ENCODE measurements at regions not wholly inside any gene's neighbourhood (a gene's known extent, or its start where the extent isn't known, plus 50 kb on each side); places are given as distances from the start of the nearest gene placed in this dataset.

DNA sequence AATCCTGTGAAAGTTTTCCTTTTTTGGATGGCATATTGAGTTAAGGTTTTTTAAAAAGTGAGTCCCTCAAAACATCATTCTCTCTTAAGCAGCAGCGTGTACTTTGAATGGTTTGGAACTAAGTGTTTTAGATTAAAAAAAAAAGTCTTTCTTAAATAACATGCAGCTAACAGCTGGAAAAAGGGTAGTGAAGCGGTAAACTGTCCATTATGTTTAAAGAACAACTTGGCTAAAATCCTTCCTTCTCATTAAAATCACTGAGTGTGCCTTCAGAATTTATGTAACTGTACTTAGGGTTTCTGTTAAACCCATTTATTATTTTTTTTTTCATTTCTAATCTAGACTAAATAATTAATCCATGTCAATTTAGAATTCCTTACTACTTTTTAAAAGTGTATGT lies 254.2 kb upstream of the ADAMTS5 start:
- TF ChIP-seq, protein P1, sequence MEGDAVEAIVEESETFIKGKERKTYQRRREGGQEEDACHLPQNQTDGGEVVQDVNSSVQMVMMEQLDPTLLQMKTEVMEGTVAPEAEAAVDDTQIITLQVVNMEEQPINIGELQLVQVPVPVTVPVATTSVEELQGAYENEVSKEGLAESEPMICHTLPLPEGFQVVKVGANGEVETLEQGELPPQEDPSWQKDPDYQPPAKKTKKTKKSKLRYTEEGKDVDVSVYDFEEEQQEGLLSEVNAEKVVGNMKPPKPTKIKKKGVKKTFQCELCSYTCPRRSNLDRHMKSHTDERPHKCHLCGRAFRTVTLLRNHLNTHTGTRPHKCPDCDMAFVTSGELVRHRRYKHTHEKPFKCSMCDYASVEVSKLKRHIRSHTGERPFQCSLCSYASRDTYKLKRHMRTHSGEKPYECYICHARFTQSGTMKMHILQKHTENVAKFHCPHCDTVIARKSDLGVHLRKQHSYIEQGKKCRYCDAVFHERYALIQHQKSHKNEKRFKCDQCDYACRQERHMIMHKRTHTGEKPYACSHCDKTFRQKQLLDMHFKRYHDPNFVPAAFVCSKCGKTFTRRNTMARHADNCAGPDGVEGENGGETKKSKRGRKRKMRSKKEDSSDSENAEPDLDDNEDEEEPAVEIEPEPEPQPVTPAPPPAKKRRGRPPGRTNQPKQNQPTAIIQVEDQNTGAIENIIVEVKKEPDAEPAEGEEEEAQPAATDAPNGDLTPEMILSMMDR (IDR thresholded peaks at IDR 0.05), result no peak
- no peak for TF ChIP-seq POLR2A (IDR thresholded peaks at IDR 0.05)

Data from transverse colon (tissue), 3 donors.